Mononuclear cell (primary cell): ENCODE measurements at regions not wholly inside any gene's neighbourhood (a gene's known extent, or its start where the extent isn't known, plus 50 kb on each side); places are given as distances from the start of the nearest gene placed in this dataset.

ENCODE experiments used
- H3K27me3 ChIP-seq: 2 replicates; pipeline ENCODE4 v1.6.0; 2011; ENCODE audit warnings: low read length, control low read depth; ENCODE audit not compliant: insufficient read depth
- H3K4me1 ChIP-seq: 2 replicates; pipeline ENCODE4 v1.5.1; 2011; ENCODE audit warnings: mild to moderate bottlenecking, low read length, control low read depth; ENCODE audit not compliant: insufficient read depth
- H3K4me3 ChIP-seq: 2 replicates; pipeline ENCODE4 v1.5.1; 2011; ENCODE audit warnings: mild to moderate bottlenecking, low read length, moderate library complexity
- H3K9me3 ChIP-seq: 2 replicates; pipeline ENCODE4 v1.5.1; 2011; ENCODE audit warnings: low read depth, mild to moderate bottlenecking, control low read depth, low read length

GRCh38 chr5:68818057-68818695 is 275.6 kb upstream of the SLC30A5 start:
- peaks cover 2% of the 10 kb centered on the region for H3K27me3 ChIP-seq
- no peaks in the 10 kb centered on the region for H3K4me1 ChIP-seq
- no peaks in the 10 kb centered on the region for H3K9me3 ChIP-seq
- no peak overlapping the region for H3K4me3 ChIP-seq

- no peaks in the 10 kb centered on the region for H3K9me3 ChIP-seq
- H3K4me1 ChIP-seq: no peaks in the 10 kb centered on the region
- peaks cover 4% of the 10 kb centered on the region for H3K27me3 ChIP-seq
- H3K4me3 ChIP-seq: no peak overlapping the region
Measured at GRCh38 chr5:68818870-68819269, 274.9 kb upstream of the SLC30A5 start.

- Histone ChIP-seq H3K4me3 (no peak overlapping the region), H3K4me1 (no peaks in the 10 kb centered on the region), H3K27me3 (peaks cover 4% of the 10 kb centered on the region), H3K9me3 (no peaks in the 10 kb centered on the region)
Measured at GRCh38 chr5:68821056-68821455, 272.8 kb upstream of the SLC30A5 start.

- no peaks in the 10 kb centered on the region for H3K9me3 ChIP-seq
- no peak overlapping the region for H3K4me3 ChIP-seq
- peaks cover 4% of the 10 kb centered on the region for H3K27me3 ChIP-seq
- no peaks in the 10 kb centered on the region for H3K4me1 ChIP-seq
Measured at GRCh38 chr5:68822796-68823195, 271.0 kb upstream of the SLC30A5 start.

GRCh38 chr5:68823301-68823700 is 270.5 kb upstream of the SLC30A5 start:
- peaks cover 4% of the 10 kb centered on the region for H3K27me3 ChIP-seq
- H3K9me3 ChIP-seq: no peaks in the 10 kb centered on the region
- no peaks in the 10 kb centered on the region for H3K4me1 ChIP-seq
- H3K4me3 ChIP-seq: no peak overlapping the region

GRCh38 chr5:68830377-68830898 is 263.4 kb upstream of the SLC30A5 start:
- no peaks in the 10 kb centered on the region for H3K27me3 ChIP-seq
- no peaks in the 10 kb centered on the region for H3K9me3 ChIP-seq
- H3K4me3 ChIP-seq: no peak overlapping the region
- no peaks in the 10 kb centered on the region for H3K4me1 ChIP-seq

- Histone ChIP-seq H3K4me1 (no peaks in the 10 kb centered on the region), H3K4me3 (no peak overlapping the region), H3K9me3 (no peaks in the 10 kb centered on the region), H3K27me3 (no peaks in the 10 kb centered on the region)
Measured at GRCh38 chr5:68834491-68834981, 259.3 kb upstream of the SLC30A5 start.

GRCh38 chr5:68838157-68838718 is 255.6 kb upstream of the SLC30A5 start:
- Histone ChIP-seq H3K4me1 (no peaks in the 10 kb centered on the region), H3K4me3 (no peak overlapping the region), H3K27me3 (no peaks in the 10 kb centered on the region), H3K9me3 (no peaks in the 10 kb centered on the region)

GRCh38 chr5:68839019-68839552 is 254.7 kb upstream of the SLC30A5 start:
- no peaks in the 10 kb centered on the region for H3K4me1 ChIP-seq
- H3K9me3 ChIP-seq: no peaks in the 10 kb centered on the region
- H3K27me3 ChIP-seq: no peaks in the 10 kb centered on the region
- no peak overlapping the region for H3K4me3 ChIP-seq

GRCh38 chr5:68843624-68844364 is 250.0 kb upstream of the SLC30A5 start:
- no peaks in the 10 kb centered on the region for H3K27me3 ChIP-seq
- no peaks in the 10 kb centered on the region for H3K9me3 ChIP-seq
- H3K4me1 ChIP-seq: no peaks in the 10 kb centered on the region
- H3K4me3 ChIP-seq: no peak overlapping the region

- Histone ChIP-seq H3K4me1 (no peaks in the 10 kb centered on the region), H3K27me3 (no peaks in the 10 kb centered on the region), H3K4me3 (no peak overlapping the region), H3K9me3 (no peaks in the 10 kb centered on the region)
Measured at GRCh38 chr5:68845131-68845530, 248.7 kb upstream of the SLC30A5 start.

GRCh38 chr5:68846828-68847227 is 247.0 kb upstream of the SLC30A5 start:
- Histone ChIP-seq H3K9me3 (no peaks in the 10 kb centered on the region), H3K4me3 (no peak overlapping the region), H3K4me1 (no peaks in the 10 kb centered on the region), H3K27me3 (no peaks in the 10 kb centered on the region)

GRCh38 chr5:68848091-68848490 is 245.7 kb upstream of the SLC30A5 start:
- Histone ChIP-seq H3K4me1 (no peaks in the 10 kb centered on the region), H3K9me3 (no peaks in the 10 kb centered on the region), H3K4me3 (no peak overlapping the region), H3K27me3 (no peaks in the 10 kb centered on the region)

GRCh38 chr5:68849103-68849502 is 244.7 kb upstream of the SLC30A5 start:
- Histone ChIP-seq H3K4me3 (no peak overlapping the region), H3K27me3 (no peaks in the 10 kb centered on the region), H3K9me3 (no peaks in the 10 kb centered on the region), H3K4me1 (no peaks in the 10 kb centered on the region)

- no peak overlapping the region for H3K4me3 ChIP-seq
- H3K4me1 ChIP-seq: no peaks in the 10 kb centered on the region
- no peaks in the 10 kb centered on the region for H3K9me3 ChIP-seq
- no peaks in the 10 kb centered on the region for H3K27me3 ChIP-seq
Measured at GRCh38 chr5:68849906-68850305, 243.9 kb upstream of the SLC30A5 start.
